GM12872 (cell line): ENCODE measurements at regions not wholly inside any gene's neighbourhood (a gene's known extent, or its start where the extent isn't known, plus 50 kb on each side); places are given as distances from the start of the nearest gene placed in this dataset.

Source experiments
- TF ChIP-seq, protein P1 (sequence below): IDR thresholded peaks from 3 replicates; pipeline ENCODE4 v1.5.1; 2011; ENCODE audit warnings: low read depth, mild to moderate bottlenecking, low read length, moderate library complexity; ENCODE audit not compliant: insufficient read depth

GRCh38 chr20:17844133-17844429, 124.5 kb downstream of the SNX5 start:
- TF ChIP-seq, protein P1, sequence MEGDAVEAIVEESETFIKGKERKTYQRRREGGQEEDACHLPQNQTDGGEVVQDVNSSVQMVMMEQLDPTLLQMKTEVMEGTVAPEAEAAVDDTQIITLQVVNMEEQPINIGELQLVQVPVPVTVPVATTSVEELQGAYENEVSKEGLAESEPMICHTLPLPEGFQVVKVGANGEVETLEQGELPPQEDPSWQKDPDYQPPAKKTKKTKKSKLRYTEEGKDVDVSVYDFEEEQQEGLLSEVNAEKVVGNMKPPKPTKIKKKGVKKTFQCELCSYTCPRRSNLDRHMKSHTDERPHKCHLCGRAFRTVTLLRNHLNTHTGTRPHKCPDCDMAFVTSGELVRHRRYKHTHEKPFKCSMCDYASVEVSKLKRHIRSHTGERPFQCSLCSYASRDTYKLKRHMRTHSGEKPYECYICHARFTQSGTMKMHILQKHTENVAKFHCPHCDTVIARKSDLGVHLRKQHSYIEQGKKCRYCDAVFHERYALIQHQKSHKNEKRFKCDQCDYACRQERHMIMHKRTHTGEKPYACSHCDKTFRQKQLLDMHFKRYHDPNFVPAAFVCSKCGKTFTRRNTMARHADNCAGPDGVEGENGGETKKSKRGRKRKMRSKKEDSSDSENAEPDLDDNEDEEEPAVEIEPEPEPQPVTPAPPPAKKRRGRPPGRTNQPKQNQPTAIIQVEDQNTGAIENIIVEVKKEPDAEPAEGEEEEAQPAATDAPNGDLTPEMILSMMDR, result no peak

GRCh38 chr20:17843246-17844132, 125.1 kb downstream of the SNX5 start:
- TF ChIP-seq, protein P1, result no peak

DNA sequence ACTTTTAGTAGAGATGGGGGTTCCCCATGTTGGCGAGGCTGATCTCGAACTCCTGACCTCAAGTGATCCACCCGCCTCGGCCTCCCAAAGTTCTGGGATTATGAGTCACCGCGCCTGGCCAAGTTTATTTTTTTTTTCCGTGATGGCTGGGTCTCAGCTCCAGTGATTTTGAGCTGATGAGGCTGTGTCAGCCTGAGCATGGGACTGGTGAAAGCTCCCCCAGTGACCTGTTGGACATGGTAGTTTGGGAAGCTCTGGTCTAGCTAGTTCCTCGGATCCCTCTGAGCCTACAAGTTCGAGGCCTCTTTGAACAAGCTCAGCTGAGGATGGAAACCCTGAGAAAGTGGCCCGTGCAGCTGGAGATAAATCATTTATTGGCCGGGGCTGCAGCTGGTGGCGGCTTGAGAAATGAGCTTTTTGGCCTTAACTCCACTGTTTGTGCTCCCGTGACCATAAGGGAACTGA, 126.8 kb downstream of the SNX5 start:
- TF ChIP-seq, protein P1, result no peak

DNA sequence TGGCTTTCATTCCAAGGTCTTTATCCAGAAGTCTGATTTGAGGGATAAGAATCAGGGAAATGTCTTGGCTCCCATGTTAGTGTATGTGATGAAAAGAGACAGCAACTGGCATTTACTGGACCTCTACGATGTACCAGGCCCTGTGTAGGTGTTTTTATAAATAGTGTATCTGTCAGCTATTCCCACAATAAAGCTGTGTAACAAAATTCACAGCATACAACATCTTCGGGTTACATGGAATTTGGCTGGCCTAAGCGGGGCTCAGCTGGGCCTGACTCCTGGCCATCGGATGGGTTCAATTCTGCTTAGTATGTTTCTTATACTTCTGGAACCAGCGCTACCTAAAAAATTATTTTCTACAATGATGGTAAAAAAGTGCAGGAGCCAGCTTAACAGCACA, 128.2 kb downstream of the SNX5 start:
- TF ChIP-seq, protein P1, result no peak

DNA sequence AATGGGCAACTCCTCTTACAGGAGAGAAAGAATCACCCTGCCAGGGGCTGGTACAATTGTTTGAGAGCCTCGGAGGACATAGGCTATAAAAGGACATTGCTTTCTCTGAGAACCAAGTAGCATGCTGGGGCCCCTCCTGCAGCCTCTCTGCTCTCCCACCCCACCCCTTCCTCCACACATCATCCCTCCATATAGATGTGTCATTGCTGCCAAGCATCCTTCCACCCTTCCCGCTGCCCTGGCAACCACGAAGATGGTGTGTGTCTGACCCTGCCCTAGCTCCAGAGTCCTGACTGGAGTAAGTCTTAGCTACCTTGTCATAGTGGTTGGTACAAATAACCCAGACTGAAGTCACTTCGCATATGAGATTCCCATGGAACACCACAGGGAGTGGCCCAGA, 129.7 kb downstream of the SNX5 start:
- TF ChIP-seq, protein P1, result no peak

DNA sequence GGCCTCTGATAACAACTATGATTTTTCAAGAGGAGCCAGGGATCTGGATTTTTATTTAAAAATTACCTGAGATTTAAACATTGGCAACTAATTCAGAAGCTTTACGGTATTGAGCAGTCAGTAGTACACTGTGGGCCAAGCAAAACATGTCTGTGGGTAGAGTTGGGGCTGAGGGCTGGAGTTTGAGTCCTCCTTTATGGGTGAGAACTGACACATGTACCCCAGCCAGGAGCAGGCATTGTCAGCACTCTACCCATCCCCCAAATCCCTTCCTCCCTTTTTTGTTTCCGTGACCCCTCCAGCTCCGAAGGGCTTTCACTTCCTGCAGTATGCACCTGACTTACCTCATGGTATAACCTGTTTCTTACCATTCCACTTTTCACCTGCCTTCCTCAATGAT, 131.4 kb downstream of the SNX5 start:
- TF ChIP-seq, protein P1, result no peak

- TF ChIP-seq, protein P1, result no peak
Observed at GRCh38 chr20:17836303-17836861, 132.2 kb downstream of the SNX5 start.
